ENCODE measurements at regions not wholly inside any gene's neighbourhood (a gene's known extent, or its start where the extent isn't known, plus 50 kb on each side); places are given as distances from the start of the nearest gene placed in this dataset.

GRCh38 chr9:99349870-99350269 lies 127.8 kb downstream of the SEC61B start:
- H3K4me2 ChIP-seq (ENCODE audit: insufficient read depth in 1 of 2, low read depth in 2 of 2, low read length in 2 of 2) = no peak overlapping the region
- no peak overlapping the region for H4K91ac ChIP-seq (replicated peaks; ENCODE audit: insufficient read length, low read length)
- no peaks in the 10 kb centered on the region for H3K4me1 ChIP-seq (replicated peaks in 1 of 4; ENCODE audit: control insufficient read depth in 3 of 4, insufficient read depth in 4 of 4, low read length in 3 of 4)
- H2BK5ac ChIP-seq (ENCODE audit: low read depth, low read length) = no peak overlapping the region
- POLR2A ChIA-PET (ENCODE audit: partially characterized antibody) = no interaction called here
- no peak overlapping the region for H4K5ac ChIP-seq (ENCODE audit: insufficient read length, low read depth, low read length)
- no peak overlapping the region for H3K9ac ChIP-seq (replicated peaks in 1 of 4; ENCODE audit: extremely low read depth in 1 of 4, low read depth in 3 of 4, low read length in 3 of 4)
- no peak overlapping the region for H3K4ac ChIP-seq (replicated peaks; ENCODE audit: insufficient read length, low read depth, low read length)
- H3K79me1 ChIP-seq (ENCODE audit: low read depth, low read length) = no peaks in the 10 kb centered on the region
- H2BK12ac ChIP-seq (ENCODE audit: low read depth, low read length) = no peak overlapping the region
- CTCF ChIA-PET (ENCODE audit: partially characterized antibody) = interaction anchor here (0.6 to 1.9 kb wide), 4 partner anchors 17 to 213 kb away, joined by 3 to 7 read pairs (median 4); no protein-coding TSS in a partner anchor
- H3K9me3 ChIP-seq (ENCODE audit: insufficient read depth in 2 of 2, low read depth in 1 of 2, low read length in 1 of 2) = no peaks in the 10 kb centered on the region
- no peak overlapping the region for H2BK20ac ChIP-seq (ENCODE audit: low read length)
- H3K4me3 ChIP-seq (ENCODE audit: extremely low read depth in 1 of 4, insufficient read depth in 2 of 4, low read depth in 3 of 4, low read length in 4 of 4) = no peak overlapping the region
- no peak for DNase-seq (ENCODE audit: low read depth in 1 of 2, low spot score in 2 of 2)
- H4K8ac ChIP-seq (ENCODE audit: extremely low read depth, insufficient read depth, low read length) = no peak overlapping the region
- H3K14ac ChIP-seq (ENCODE audit: insufficient read length) = no peak overlapping the region
- H4K20me1 ChIP-seq (replicated peaks in 1 of 2; ENCODE audit: control insufficient read depth in 1 of 2, insufficient read depth in 2 of 2, low read length in 2 of 2) = no peaks in the 10 kb centered on the region
- H3K79me2 ChIP-seq (ENCODE audit: control insufficient read depth in 1 of 2, insufficient read depth in 2 of 2, low read length in 2 of 2) = no peaks in the 10 kb centered on the region
- H3K27me3 ChIP-seq (replicated peaks in 1 of 4; ENCODE audit: control insufficient read depth in 3 of 4, extremely low read depth in 1 of 4, insufficient read depth in 3 of 4, low read length in 3 of 4) = no peaks in the 10 kb centered on the region
- no peak overlapping the region for H2AK5ac ChIP-seq (ENCODE audit: low read depth, low read length)
- H2AFZ ChIP-seq (ENCODE audit: low read length) = no peak overlapping the region
- H3K56ac ChIP-seq (replicated peaks; ENCODE audit: insufficient read length, low read depth, low read length) = no peak overlapping the region
- no peaks in the 10 kb centered on the region for H3K23me2 ChIP-seq (ENCODE audit: low read depth, low read length)
- no peak overlapping the region for H2BK120ac ChIP-seq (replicated peaks; ENCODE audit: low read depth, low read length)
- no peak for FAIRE-seq
- 92% methylated on average over 2 of the region's 2 CpGs; no CpG with 5 or more reads in 1 of the 2 experiments for WGBS, 2 experiments (ENCODE audit: extremely low coverage in 1 of 2, insufficient coverage in 1 of 2, insufficient read length in 1 of 2, insufficient replicate concordance in 2 of 2, low coverage in 1 of 2, low lambda C conversion rate in 2 of 2, missing lambda C conversion rate in 1 of 2)
- H3K23ac ChIP-seq (ENCODE audit: insufficient read length) = no peak overlapping the region
- no peaks in the 10 kb centered on the region for H3K36me3 ChIP-seq (ENCODE audit: control insufficient read depth in 2 of 4, insufficient read depth in 4 of 4, low read length in 3 of 4)
- H3K18ac ChIP-seq (ENCODE audit: extremely low read depth, low read length) = no peak overlapping the region
- no peak overlapping the region for H3K27ac ChIP-seq (ENCODE audit: low read depth, low read length)
- no peak overlapping the region for H2BK15ac ChIP-seq (ENCODE audit: low read length)
- no peak for TF ChIP-seq CEBPB (IDR thresholded peaks at IDR 0.05; ENCODE audit: low read depth, low read length)
- TF ChIP-seq ATF2 (IDR thresholded peaks at IDR 0.05; ENCODE audit: low read length) = no peak
- no peak for TF ChIP-seq CHD1 (IDR thresholded peaks at IDR 0.05; ENCODE audit: low read depth, low read length)
- no peak for TF ChIP-seq KDM1A (IDR thresholded peaks at IDR 0.05; ENCODE audit: borderline replicate concordance, low read length)
- no peak for TF ChIP-seq SIRT6 (IDR thresholded peaks at IDR 0.05; ENCODE audit: low read length)
- no peak for TF ChIP-seq EGR1 (IDR thresholded peaks at IDR 0.05; ENCODE audit: borderline replicate concordance, low read depth, low read length)
- no peak for TF ChIP-seq SUZ12 (IDR thresholded peaks at IDR 0.05; ENCODE audit: low read length)
- TF ChIP-seq ATF3 (IDR thresholded peaks at IDR 0.05; ENCODE audit: insufficient read depth, low read depth, low read length) = no peak
- no peak for TF ChIP-seq POLR2AphosphoS5 (IDR thresholded peaks at IDR 0.05; ENCODE audit: low read depth, low read length)
- no peak for TF ChIP-seq EP300 (IDR thresholded peaks at IDR 0.05; ENCODE audit: borderline replicate concordance in 1 of 2, low read depth in 2 of 2, low read length in 2 of 2)
- no peak for TF ChIP-seq SRF (IDR thresholded peaks at IDR 0.05; ENCODE audit: low read depth, low read length)
- TF ChIP-seq RBBP5 (IDR thresholded peaks at IDR 0.05; ENCODE audit: borderline replicate concordance, low read depth, low read length) = no peak
- TF ChIP-seq SP2 (IDR thresholded peaks at IDR 0.05; ENCODE audit: low read length) = no peak
